Stimulated activated CD4-positive, alpha-beta T cell treated with anti-CD3 and anti-CD28 coated beads, Interleukin-2, amount 100 ng/mL, for 24 hours (primary cell): ENCODE measurements at regions not wholly inside any gene's neighbourhood (a gene's known extent, or its start where the extent isn't known, plus 50 kb on each side); places are given as distances from the start of the nearest gene placed in this dataset.

Source experiments
- DNase-seq, 2 donors: peaks; one replicate each; pipeline ENCODE4 v3.0.0-alpha.2; 2020

- DNase-seq = no peak
Observed at GRCh38 chr5:1704676-1705075, 95.0 kb downstream of the MRPL36 start.

- no peak for DNase-seq
Observed at GRCh38 chr5:1704266-1704665, 95.4 kb downstream of the MRPL36 start.

GRCh38 chr5:1703352-1704050, 96.1 kb downstream of the MRPL36 start:
- DNase-seq = no peak

GRCh38 chr5:1702318-1702717, 97.3 kb downstream of the MRPL36 start:
- DNase-seq = no peak

- no peak for DNase-seq
Observed at GRCh38 chr5:1701884-1702283, 97.8 kb downstream of the MRPL36 start.

- no peak for DNase-seq
Observed at GRCh38 chr5:1701216-1701864, 98.3 kb downstream of the MRPL36 start.

GRCh38 chr5:1699394-1699793, 100.2 kb downstream of the MRPL36 start:
- DNase-seq = no peak

GRCh38 chr5:1698589-1699316, 100.9 kb downstream of the MRPL36 start:
- no peak for DNase-seq

GRCh38 chr5:1692381-1692780, 107.3 kb downstream of the MRPL36 start:
- DNase-seq = no peak

- DNase-seq = no peak
Observed at GRCh38 chr5:1687301-1687970, 112.2 kb downstream of the MRPL36 start.

GRCh38 chr5:1686016-1686802, 113.4 kb downstream of the MRPL36 start:
- DNase-seq = no peak

GRCh38 chr5:1685066-1685465, 114.6 kb downstream of the MRPL36 start:
- DNase-seq = no peak

GRCh38 chr5:1681955-1682354, 117.7 kb downstream of the MRPL36 start:
- DNase-seq = no peak

GRCh38 chr5:1673042-1673677, 126.5 kb downstream of the MRPL36 start:
- no peak for DNase-seq

- DNase-seq = no peak
Observed at GRCh38 chr5:1672396-1672795, 127.2 kb downstream of the MRPL36 start.

- DNase-seq = no peak
Observed at GRCh38 chr5:1671351-1671750, 128.3 kb downstream of the MRPL36 start.

GRCh38 chr5:1670351-1670750, 129.3 kb downstream of the MRPL36 start:
- DNase-seq = no peak

- no peak for DNase-seq
Observed at GRCh38 chr5:1669276-1670155, 130.1 kb downstream of the MRPL36 start.

GRCh38 chr5:1668141-1668721, 131.4 kb downstream of the MRPL36 start:
- DNase-seq = no peak

GRCh38 chr5:1667648-1668140, 131.9 kb downstream of the MRPL36 start:
- DNase-seq = no peak
